Nucleus accumbens (tissue), 56 donors: ENCODE measurements at regions not wholly inside any gene's neighbourhood (a gene's known extent, or its start where the extent isn't known, plus 50 kb on each side); places are given as distances from the start of the nearest gene placed in this dataset.

ENCODE experiments used
- DNase-seq, 56 donors: peaks; one replicate each; lab custom pipeline; 2025; lab: John Stamatoyannopoulos, UW

GRCh38 chr14:101152855-101153254 is 249.3 kb upstream of the RTL1 start:
- no peak for DNase-seq

GRCh38 chr14:101153691-101154090 is 250.2 kb upstream of the RTL1 start:
- no peak for DNase-seq

GRCh38 chr14:101155575-101155974 is 252.1 kb upstream of the RTL1 start:
- no peak for DNase-seq

- DNase-seq: no peak
Observed at GRCh38 chr14:101167428-101167827, 263.9 kb upstream of the RTL1 start.

GRCh38 chr14:101169267-101169666 is 265.7 kb upstream of the RTL1 start:
- DNase-seq: no peak

GRCh38 chr14:101171650-101172049 is 268.1 kb upstream of the RTL1 start:
- DNase-seq: no peak

GRCh38 chr14:101173698-101174521 is 270.4 kb upstream of the RTL1 start:
- no peak for DNase-seq

- no peak for DNase-seq
Observed at GRCh38 chr14:101174522-101174838, 271.0 kb upstream of the RTL1 start.

- DNase-seq: no peak
Observed at GRCh38 chr14:101174980-101175606, 271.6 kb upstream of the RTL1 start.

GRCh38 chr14:101175731-101176534 is 272.4 kb upstream of the RTL1 start:
- no peak for DNase-seq

- DNase-seq: no peak
Observed at GRCh38 chr14:101176535-101177205, 273.1 kb upstream of the RTL1 start.

GRCh38 chr14:101177301-101177971 is 273.9 kb upstream of the RTL1 start:
- DNase-seq: no peak

- no peak for DNase-seq
Observed at GRCh38 chr14:101178184-101179072, 274.9 kb upstream of the RTL1 start.

- DNase-seq: no peak
Observed at GRCh38 chr14:101179691-101180211, 276.2 kb upstream of the RTL1 start.

- DNase-seq: no peak
Observed at GRCh38 chr14:101181446-101182313, 278.2 kb upstream of the RTL1 start.

GRCh38 chr14:101182476-101182875 is 279.0 kb upstream of the RTL1 start:
- no peak for DNase-seq

- peak in 2 of 56 donors; percentile 10 to 22 for DNase-seq
Observed at GRCh38 chr14:101183376-101184103, 280.0 kb upstream of the RTL1 start.
